ENCODE measurements at regions not wholly inside any gene's neighbourhood (a gene's known extent, or its start where the extent isn't known, plus 50 kb on each side); places are given as distances from the start of the nearest gene placed in this dataset.

DNA sequence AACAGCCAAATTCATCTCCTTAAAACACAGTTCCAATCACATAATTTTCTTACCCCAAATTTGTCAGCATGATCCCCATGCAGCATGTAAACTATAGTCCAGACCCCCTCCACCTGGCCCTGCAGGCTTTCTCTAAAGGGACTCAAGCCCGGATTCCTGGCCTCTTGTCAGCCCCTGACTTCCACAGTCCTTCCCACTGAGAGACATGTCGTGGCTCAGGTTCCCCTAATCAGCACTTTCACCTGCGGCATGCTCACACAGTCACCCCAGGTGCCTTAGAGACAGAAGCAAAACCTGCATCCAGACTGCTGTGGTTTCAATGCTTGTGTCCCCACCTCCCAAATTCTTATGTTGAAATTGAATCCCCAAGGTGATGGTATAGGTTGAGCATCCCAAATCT lies 372.7 kb upstream of the ATP10A start:
- TF ChIP-seq, protein P1, sequence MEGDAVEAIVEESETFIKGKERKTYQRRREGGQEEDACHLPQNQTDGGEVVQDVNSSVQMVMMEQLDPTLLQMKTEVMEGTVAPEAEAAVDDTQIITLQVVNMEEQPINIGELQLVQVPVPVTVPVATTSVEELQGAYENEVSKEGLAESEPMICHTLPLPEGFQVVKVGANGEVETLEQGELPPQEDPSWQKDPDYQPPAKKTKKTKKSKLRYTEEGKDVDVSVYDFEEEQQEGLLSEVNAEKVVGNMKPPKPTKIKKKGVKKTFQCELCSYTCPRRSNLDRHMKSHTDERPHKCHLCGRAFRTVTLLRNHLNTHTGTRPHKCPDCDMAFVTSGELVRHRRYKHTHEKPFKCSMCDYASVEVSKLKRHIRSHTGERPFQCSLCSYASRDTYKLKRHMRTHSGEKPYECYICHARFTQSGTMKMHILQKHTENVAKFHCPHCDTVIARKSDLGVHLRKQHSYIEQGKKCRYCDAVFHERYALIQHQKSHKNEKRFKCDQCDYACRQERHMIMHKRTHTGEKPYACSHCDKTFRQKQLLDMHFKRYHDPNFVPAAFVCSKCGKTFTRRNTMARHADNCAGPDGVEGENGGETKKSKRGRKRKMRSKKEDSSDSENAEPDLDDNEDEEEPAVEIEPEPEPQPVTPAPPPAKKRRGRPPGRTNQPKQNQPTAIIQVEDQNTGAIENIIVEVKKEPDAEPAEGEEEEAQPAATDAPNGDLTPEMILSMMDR (IDR thresholded peaks at IDR 0.05) = no peak
- TF ChIP-seq EZH2 (IDR thresholded peaks at IDR 0.05; ENCODE audit: borderline replicate concordance, insufficient read depth, low read depth, low read length, poor library complexity, severe bottlenecking) = no peak
